NB4 (cell line): ENCODE measurements at regions not wholly inside any gene's neighbourhood (a gene's known extent, or its start where the extent isn't known, plus 50 kb on each side); places are given as distances from the start of the nearest gene placed in this dataset.

ENCODE experiments used
- MYC ChIP-seq: IDR thresholded peaks from 2 replicates; pipeline ENCODE4 v1.6.1; 2011; ENCODE audit warnings: low read depth, low read length
- POLR2A ChIP-seq: IDR thresholded peaks from 2 replicates; pipeline ENCODE4 v1.6.1; 2011; ENCODE audit warnings: mild to moderate bottlenecking; ENCODE audit not compliant: insufficient read length; ENCODE audit errors: extremely low read depth
- TF ChIP-seq, protein P1 (sequence below): IDR thresholded peaks from one replicate; pipeline ENCODE4 v1.5.1; 2012; ENCODE audit warnings: low read depth, low read length
- TF ChIP-seq, protein P2 (sequence below): IDR thresholded peaks from 2 replicates; pipeline ENCODE4 v1.6.1; 2011; ENCODE audit warnings: low read depth, low read length

- TF ChIP-seq POLR2A (no peak), MYC (no peak)
- TF ChIP-seq, protein P1, sequence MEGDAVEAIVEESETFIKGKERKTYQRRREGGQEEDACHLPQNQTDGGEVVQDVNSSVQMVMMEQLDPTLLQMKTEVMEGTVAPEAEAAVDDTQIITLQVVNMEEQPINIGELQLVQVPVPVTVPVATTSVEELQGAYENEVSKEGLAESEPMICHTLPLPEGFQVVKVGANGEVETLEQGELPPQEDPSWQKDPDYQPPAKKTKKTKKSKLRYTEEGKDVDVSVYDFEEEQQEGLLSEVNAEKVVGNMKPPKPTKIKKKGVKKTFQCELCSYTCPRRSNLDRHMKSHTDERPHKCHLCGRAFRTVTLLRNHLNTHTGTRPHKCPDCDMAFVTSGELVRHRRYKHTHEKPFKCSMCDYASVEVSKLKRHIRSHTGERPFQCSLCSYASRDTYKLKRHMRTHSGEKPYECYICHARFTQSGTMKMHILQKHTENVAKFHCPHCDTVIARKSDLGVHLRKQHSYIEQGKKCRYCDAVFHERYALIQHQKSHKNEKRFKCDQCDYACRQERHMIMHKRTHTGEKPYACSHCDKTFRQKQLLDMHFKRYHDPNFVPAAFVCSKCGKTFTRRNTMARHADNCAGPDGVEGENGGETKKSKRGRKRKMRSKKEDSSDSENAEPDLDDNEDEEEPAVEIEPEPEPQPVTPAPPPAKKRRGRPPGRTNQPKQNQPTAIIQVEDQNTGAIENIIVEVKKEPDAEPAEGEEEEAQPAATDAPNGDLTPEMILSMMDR = no peak
- TF ChIP-seq, protein P2, sequence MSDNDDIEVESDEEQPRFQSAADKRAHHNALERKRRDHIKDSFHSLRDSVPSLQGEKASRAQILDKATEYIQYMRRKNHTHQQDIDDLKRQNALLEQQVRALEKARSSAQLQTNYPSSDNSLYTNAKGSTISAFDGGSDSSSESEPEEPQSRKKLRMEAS = no peak
Observed at GRCh38 chr11:87739261-87739660, 436.0 kb downstream of the RAB38 start.
